GM21737 (cell line): ENCODE measurements at regions not wholly inside any gene's neighbourhood (a gene's known extent, or its start where the extent isn't known, plus 50 kb on each side); places are given as distances from the start of the nearest gene placed in this dataset.

Source experiments
- ATAC-seq: cut with Tn5 transposase; IDR thresholded peaks from one replicate; pipeline ENCODE4 v1.9.1; 2021; ENCODE audit warnings: mild to moderate bottlenecking, moderate library complexity; ENCODE audit not compliant: unreplicated experiment

GRCh38 chr4:167642250-167642649 lies 408.0 kb upstream of the SPOCK3 start:
- ATAC-seq: peak; percentile 67

DNA sequence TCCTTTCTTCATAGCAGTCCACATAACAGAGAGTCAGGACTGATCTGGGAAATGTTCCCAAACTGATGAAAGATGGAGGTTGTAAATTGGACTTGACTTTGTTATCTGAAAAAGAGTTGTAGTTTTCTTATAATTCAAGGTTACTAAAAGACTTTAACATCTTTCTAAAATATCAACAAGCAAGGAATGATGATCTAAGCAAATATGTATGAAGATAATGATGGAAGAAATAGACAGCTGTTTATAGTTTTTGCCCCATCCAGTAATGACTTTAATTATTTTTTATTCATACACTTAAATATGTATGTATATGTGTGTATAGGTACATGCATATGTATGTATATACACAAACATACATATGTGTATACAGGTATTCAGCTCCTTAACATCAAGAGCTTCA lies 411.1 kb upstream of the SPOCK3 start:
- ATAC-seq: no peak

DNA sequence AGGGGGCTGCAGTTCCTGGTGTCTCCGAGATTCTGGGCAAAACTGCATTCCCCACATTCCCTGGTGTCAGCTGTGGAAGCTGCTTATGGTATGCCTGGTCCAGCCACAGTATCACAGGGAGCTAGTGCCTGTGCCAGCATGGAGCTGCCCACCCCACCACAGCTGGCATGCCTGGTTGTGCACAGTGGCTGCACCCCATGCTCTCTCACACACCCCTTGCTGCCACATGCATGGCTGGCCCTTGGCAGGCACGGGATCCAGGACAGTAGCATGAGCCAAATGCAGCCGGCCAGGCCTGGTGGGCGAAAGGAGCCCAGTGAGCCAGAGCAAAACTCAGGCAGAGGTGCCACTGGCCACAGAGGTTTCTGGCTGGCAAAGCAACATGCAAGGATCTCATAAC lies 418.0 kb upstream of the SPOCK3 start:
- ATAC-seq: no peak

DNA sequence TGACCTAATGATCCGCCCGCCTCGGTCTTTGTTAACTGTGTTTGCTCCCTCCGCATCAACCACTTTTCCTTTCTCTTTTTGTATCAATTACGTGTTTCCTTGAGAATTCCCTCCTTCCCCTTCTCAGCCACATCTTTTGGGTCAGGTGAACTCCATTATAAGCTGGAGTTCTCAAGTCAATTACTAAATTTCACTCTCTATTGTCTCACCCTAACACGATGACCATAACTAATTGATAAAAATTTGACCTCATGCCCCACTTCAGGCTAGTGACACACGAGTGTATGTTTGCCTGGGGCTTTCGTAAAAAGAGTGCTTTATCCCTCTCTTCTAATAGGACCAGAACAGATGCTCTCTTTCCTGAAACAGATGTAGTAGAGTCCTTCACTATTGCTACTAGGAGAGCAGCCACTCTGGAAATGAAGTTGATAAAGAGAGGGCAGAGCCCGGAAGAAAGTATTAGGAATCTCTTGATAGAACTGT lies 403.6 kb upstream of the ANXA10 start:
- no peak for ATAC-seq

DNA sequence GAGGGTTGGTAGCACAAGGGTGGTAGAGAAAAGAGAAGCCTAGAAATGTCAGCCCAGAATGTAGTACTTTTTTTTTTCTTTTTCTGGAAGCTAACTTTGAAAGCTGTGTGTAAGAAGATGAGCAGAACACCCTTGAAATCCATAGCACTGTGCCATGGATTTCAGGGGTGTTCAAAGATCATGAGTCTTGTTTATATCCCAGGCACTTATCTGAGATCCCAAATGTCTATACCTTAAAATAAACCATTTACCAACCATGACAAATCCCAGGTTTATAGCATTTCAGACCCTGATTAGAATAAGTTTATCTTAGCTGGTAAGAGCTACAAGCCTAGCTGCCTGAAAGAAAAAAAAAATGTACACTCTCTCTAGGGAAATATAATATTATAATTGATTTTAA lies 389.9 kb upstream of the ANXA10 start:
- no peak for ATAC-seq

DNA sequence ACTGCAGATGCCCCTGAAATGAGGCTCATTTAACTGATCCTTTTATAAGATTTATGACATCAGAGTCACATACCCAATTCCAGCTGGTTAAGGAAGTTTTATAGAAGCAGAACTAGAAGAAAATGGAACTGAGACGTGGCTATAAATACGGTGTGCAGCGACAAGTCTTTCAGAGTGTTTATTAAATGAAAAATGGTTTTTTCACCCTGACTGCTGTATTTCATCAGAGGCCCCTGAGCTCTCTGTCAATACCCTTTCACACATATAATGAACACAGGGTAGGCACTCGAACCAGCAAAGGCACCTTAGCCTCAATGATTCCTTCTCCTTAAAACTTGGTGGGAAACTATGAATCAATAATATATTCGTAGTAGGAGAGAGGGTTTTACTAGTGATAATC lies 380.8 kb upstream of the ANXA10 start:
- ATAC-seq: no peak

DNA sequence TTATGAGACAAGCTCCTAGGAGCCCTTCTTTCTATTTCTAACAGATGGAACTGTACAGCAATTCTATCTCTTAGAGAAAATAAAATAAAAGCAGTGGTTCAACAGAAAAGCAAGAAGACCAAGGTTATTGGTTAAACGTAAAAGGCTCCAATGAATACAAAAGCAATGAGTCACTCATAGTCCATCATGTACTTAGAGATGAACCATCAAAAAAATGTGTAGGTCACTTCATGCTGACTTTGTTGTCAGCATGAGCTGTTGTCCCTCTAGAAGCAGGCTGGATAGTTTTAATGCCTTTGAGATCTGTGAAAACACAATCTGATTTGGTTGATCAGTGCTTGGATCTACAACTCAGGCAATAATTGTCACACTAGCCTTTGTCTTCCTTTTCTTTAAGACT lies 378.6 kb upstream of the ANXA10 start:
- ATAC-seq: no peak

GRCh38 chr4:167715176-167715575 lies 377.2 kb upstream of the ANXA10 start:
- no peak for ATAC-seq

DNA sequence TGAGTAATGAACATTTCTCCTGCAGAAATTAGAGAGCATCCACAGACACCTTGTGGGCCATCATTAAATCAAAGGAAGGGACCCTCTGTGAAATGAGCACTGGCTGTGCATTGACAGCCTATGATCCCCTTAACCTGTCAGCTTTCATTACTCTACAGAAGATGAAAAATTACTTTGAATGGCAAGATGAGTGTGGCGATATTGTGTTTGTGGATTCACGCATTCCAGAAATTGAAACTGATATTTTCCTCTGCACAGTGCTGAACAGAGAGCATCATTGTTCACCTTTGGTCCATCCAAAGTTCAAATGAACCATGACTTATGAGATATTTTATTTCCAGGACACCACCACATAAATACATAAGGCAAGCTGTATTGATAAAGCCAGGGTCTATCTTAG lies 374.8 kb upstream of the ANXA10 start:
- no peak for ATAC-seq

GRCh38 chr4:167721617-167722486 lies 370.5 kb upstream of the ANXA10 start:
- ATAC-seq: no peak

GRCh38 chr4:167722487-167722808 lies 369.9 kb upstream of the ANXA10 start:
- ATAC-seq: no peak

DNA sequence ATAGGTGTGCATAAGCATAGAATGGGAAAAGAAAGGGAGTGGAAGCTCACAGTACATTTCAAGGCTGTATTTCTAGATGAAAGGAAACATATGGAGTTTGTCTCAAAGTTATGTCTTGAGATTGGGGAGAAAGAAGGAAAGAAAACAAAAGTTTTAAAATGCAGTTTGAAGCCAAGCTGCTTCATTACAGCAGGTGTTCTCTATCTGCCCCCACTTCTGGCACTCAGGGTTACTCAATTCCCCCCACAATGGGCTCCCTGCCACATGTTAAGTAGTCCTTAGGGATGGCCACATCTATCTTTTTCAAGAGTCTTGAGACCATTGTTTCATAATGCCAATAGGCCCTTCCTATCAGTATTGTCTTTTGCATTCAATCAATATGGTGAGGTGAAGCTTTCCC lies 367.4 kb upstream of the ANXA10 start:
- no peak for ATAC-seq

DNA sequence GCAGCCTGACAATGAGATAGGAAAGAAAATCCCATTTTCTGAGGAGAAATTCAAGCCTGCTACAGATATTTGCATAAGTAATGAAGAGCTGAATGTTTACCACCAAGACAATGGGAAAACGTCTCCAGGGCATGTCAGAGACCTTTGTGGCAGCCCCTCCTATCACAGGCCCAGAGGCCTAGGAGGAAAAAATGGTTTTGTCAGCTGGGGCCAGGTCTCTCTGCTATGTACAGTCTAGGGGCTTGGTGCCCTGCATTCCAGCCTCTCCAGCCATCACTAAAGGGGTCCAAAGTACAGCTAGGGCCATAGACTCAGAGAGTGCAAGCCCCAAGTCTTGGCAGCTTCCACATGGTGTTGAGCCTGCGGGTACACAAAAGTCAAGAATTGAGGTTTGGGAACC lies 361.6 kb upstream of the ANXA10 start:
- ATAC-seq: no peak

GRCh38 chr4:167745024-167745687 lies 347.2 kb upstream of the ANXA10 start:
- no peak for ATAC-seq

GRCh38 chr4:167767281-167767680 lies 325.1 kb upstream of the ANXA10 start:
- no peak for ATAC-seq

DNA sequence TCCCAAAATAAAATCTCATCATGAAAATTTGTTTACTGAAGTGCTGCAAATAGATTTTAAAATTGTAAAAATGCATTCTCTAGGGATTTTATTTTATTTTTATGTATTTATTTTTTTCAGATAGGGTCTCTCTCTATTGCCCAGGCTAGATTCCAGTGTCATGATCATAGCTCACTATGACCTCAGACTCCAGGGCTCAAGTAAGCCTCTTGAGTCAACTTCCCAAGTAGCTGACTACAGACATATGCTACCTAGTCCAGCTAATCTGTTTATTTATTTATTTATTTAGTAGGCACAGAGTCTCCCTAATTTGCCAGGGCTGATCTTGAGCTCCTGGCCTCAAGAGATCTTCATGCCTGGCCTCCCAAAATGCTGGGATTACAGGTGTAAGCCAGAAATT lies 317.7 kb upstream of the ANXA10 start:
- no peak for ATAC-seq

DNA sequence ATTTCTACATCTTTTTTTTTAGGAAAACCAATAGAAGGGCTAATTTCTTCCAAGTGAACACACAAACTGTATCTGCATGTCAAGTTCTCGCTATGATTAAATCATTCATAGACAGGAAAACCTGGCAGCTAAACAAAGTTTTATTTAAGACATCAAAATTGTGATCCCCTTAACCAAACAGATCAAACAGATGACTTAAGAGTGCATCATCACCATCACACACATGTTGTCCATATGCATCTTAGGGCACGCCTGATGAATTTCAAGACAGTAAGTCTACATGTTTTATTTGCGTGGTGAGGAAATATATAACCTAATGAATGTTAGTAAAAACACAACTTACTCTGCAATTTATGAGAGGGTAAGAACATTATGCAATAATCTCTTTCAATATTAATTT lies 317.0 kb upstream of the ANXA10 start:
- ATAC-seq: no peak

DNA sequence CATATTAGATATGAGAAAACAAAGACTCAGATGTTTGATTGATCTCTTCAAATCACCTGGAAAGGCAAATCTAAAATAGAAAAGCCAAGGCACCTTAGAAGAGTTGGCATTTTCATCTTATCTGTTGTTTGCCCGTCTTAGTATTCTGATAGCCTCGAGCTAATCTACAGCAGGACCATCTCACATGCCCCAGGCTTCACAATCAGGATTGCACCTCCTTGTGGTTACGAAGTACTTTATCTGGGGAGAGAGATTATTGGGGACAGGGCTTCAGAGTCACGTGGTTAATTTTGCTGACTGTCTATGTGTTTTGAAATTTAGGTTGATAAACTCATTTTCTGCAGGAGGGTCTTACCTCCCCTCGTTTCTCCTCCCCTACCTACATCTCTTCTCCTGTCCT lies 313.1 kb upstream of the ANXA10 start:
- no peak for ATAC-seq

GRCh38 chr4:167779864-167780263 lies 312.5 kb upstream of the ANXA10 start:
- no peak for ATAC-seq

GRCh38 chr4:167784826-167785225 lies 307.5 kb upstream of the ANXA10 start:
- ATAC-seq: no peak

- no peak for ATAC-seq
These were observed 306.8 kb upstream of the ANXA10 start for GRCh38 chr4:167785523-167785922.

DNA sequence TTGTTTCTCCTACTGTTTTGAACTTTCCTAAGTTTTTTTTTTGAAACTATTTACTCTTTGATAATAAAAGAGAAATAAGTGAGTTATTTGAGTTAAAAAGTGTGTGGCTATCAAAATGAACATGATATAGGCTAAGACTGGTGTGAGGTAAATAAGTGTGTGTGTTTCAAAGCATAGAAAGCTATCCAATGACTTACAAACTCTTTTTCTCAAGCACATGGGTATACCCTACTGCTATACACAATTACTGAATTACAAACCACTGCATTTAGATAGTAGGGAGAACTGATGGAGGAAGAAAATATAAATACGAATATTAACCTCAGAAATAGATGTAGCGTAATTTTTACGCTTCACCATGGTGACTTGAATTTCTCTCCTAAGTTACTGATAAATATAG lies 305.8 kb upstream of the ANXA10 start:
- ATAC-seq: no peak

- no peak for ATAC-seq
These were observed 305.1 kb upstream of the ANXA10 start for GRCh38 chr4:167787231-167787630.
